Hepatocyte (in vitro differentiated cells): ENCODE measurements at regions not wholly inside any gene's neighbourhood (a gene's known extent, or its start where the extent isn't known, plus 50 kb on each side); places are given as distances from the start of the nearest gene placed in this dataset.

Experiments
- CTCF ChIP-seq: fragments of 200-600 bp; sonication (generic); IDR thresholded peaks from 2 replicates; pipeline ENCODE4 v1.5.1; 2016; ENCODE audit warnings: antibody characterized with exemption, mild to moderate bottlenecking; ENCODE audit not compliant: poor library complexity
- EZH2 ChIP-seq: fragments of 200-600 bp; sonication (generic); IDR thresholded peaks from 2 replicates; pipeline ENCODE4 v1.6.1; 2016; ENCODE audit warnings: antibody characterized with exemption, mild to moderate bottlenecking, borderline replicate concordance

GRCh38 chr12:83346333-83346732 is 659.6 kb downstream of the TMTC2 start:
- no peak for TF ChIP-seq EZH2
- TF ChIP-seq CTCF: no peak
